HEK293 (cell line): ENCODE measurements at regions not wholly inside any gene's neighbourhood (a gene's known extent, or its start where the extent isn't known, plus 50 kb on each side); places are given as distances from the start of the nearest gene placed in this dataset.
A peak's percentile ranks its signal among the peaks of the same experiment; 100 is the strongest.

Experiments
- GFI1B ChIP-seq: fragments of 450-650 bp; formaldehyde crosslinking; IDR thresholded peaks from 2 replicates; pipeline ENCODE4 v1.5.1; 2016; ENCODE audit warnings: missing biosample characterization, missing genetic modification characterization
- GLI2 ChIP-seq: fragments of 450-650 bp; formaldehyde crosslinking; IDR thresholded peaks from 2 replicates; pipeline ENCODE4; 2017; ENCODE audit warnings: missing biosample characterization, missing genetic modification characterization, low read depth, borderline replicate concordance
- HOXA7 ChIP-seq: sonication (generic); formaldehyde crosslinking; IDR thresholded peaks from 2 replicates; pipeline ENCODE4 v1.8.1; 2022; ENCODE audit warnings: missing genetic modification reagents, borderline replicate concordance
- HOXD13 ChIP-seq: sonication (generic); formaldehyde crosslinking; IDR thresholded peaks from 2 replicates; pipeline ENCODE4 v1.8.0; 2022; ENCODE audit warnings: missing genetic modification reagents, borderline replicate concordance
- KLF7 ChIP-seq: fragments of 450-650 bp; formaldehyde crosslinking; IDR thresholded peaks from 2 replicates; pipeline ENCODE4 v1.5.1; 2016; ENCODE audit warnings: missing biosample characterization, missing genetic modification characterization, borderline replicate concordance
- PRDM1 ChIP-seq: fragments of 450-650 bp; formaldehyde crosslinking; IDR thresholded peaks from 2 replicates; pipeline ENCODE4; 2016; ENCODE audit warnings: missing biosample characterization, missing genetic modification characterization
- PRDM10 ChIP-seq: fragments of 450-650 bp; formaldehyde crosslinking; IDR thresholded peaks from 2 replicates; pipeline ENCODE4 v1.5.1; 2016; ENCODE audit warnings: missing biosample characterization, missing genetic modification characterization
- SP2 ChIP-seq: fragments of 450-650 bp; formaldehyde crosslinking; IDR thresholded peaks from 2 replicates; pipeline ENCODE4 v1.5.1; 2016; ENCODE audit warnings: missing biosample characterization, missing genetic modification characterization
- TSHZ1 ChIP-seq: fragments of 450-650 bp; formaldehyde crosslinking; IDR thresholded peaks from 2 replicates; pipeline ENCODE4 v1.5.1; 2016; ENCODE audit warnings: missing biosample characterization, missing genetic modification characterization, borderline replicate concordance
- ZBTB48 ChIP-seq: fragments of 450-650 bp; formaldehyde crosslinking; IDR thresholded peaks from 2 replicates; pipeline ENCODE4 v1.5.1; 2016; ENCODE audit warnings: missing biosample characterization, missing genetic modification characterization
- ZFP37 ChIP-seq: fragments of 450-650 bp; formaldehyde crosslinking; IDR thresholded peaks from 2 replicates; pipeline ENCODE4 v1.5.1; 2016; ENCODE audit warnings: missing biosample characterization, missing genetic modification characterization
- ZIC2 ChIP-seq: fragments of 450-650 bp; formaldehyde crosslinking; IDR thresholded peaks from 2 replicates; pipeline ENCODE4 v1.5.1; 2016; ENCODE audit warnings: missing biosample characterization, missing genetic modification characterization
- ZNF10 ChIP-seq: fragments of 450-650 bp; formaldehyde crosslinking; IDR thresholded peaks from 2 replicates; pipeline ENCODE4 v1.5.1; 2017; ENCODE audit warnings: missing biosample characterization, missing genetic modification characterization
- ZNF112 ChIP-seq: fragments of 450-650 bp; formaldehyde crosslinking; IDR thresholded peaks from 2 replicates; pipeline ENCODE4 v1.5.0; 2017; ENCODE audit warnings: missing biosample characterization, missing genetic modification characterization
- ZNF266 ChIP-seq: fragments of 450-650 bp; formaldehyde crosslinking; IDR thresholded peaks from 2 replicates; pipeline ENCODE4 v1.5.1; 2016; ENCODE audit warnings: missing biosample characterization, missing genetic modification characterization, low read depth
- ZNF302 ChIP-seq: fragments of 450-650 bp; formaldehyde crosslinking; IDR thresholded peaks from 2 replicates; pipeline ENCODE4 v1.5.1; 2016; ENCODE audit warnings: missing biosample characterization, missing genetic modification characterization, low read depth
- ZNF394 ChIP-seq: fragments of 450-650 bp; formaldehyde crosslinking; IDR thresholded peaks from 2 replicates; pipeline ENCODE4 v1.5.1; 2016; ENCODE audit warnings: missing biosample characterization, missing genetic modification characterization, mild to moderate bottlenecking, moderate library complexity, borderline replicate concordance
- ZNF416 ChIP-seq: fragments of 450-650 bp; formaldehyde crosslinking; IDR thresholded peaks from 2 replicates; pipeline ENCODE4 v1.5.1; 2016; ENCODE audit warnings: missing biosample characterization, missing genetic modification characterization
- ZNF654 ChIP-seq: fragments of 450-650 bp; formaldehyde crosslinking; IDR thresholded peaks from 2 replicates; pipeline ENCODE4 v1.5.1; 2016; ENCODE audit warnings: low read depth, missing biosample characterization, missing genetic modification characterization
- ZNF658 ChIP-seq: fragments of 450-650 bp; formaldehyde crosslinking; IDR thresholded peaks from 2 replicates; pipeline ENCODE4; 2016; ENCODE audit warnings: missing biosample characterization, missing genetic modification characterization
- TF ChIP-seq, protein P1 (sequence below): fragments of 450-650 bp; formaldehyde crosslinking; IDR thresholded peaks from 2 replicates; pipeline ENCODE4 v1.5.1; 2016; ENCODE audit warnings: missing biosample characterization, missing genetic modification characterization
- TF ChIP-seq, protein P2 (sequence below): fragments of 450-650 bp; formaldehyde crosslinking; IDR thresholded peaks from 2 replicates; pipeline ENCODE4 v1.5.1; 2016; ENCODE audit warnings: missing biosample characterization, missing genetic modification characterization
- TF ChIP-seq, protein P3 (sequence below): fragments of 450-650 bp; formaldehyde crosslinking; IDR thresholded peaks from 2 replicates; pipeline ENCODE4 v1.5.1; 2016; ENCODE audit warnings: missing biosample characterization, missing genetic modification characterization
- TF ChIP-seq, protein P4 (sequence below): fragments of 450-650 bp; formaldehyde crosslinking; IDR thresholded peaks from 2 replicates; pipeline ENCODE4 v1.5.1; 2016; ENCODE audit warnings: missing biosample characterization, missing genetic modification characterization

GRCh38 chr3:28950614-28951013 is 330.3 kb upstream of the RBMS3 start (continued):
- TF ChIP-seq PRDM10 (tag by site-specific recombination) (no peak), TSHZ1 (tag by site-specific recombination) (no peak), GLI2 (tag by site-specific recombination) (no peak; the same call in 1 of the 2 replicates), SP2 (tag by site-specific recombination) (no peak), GFI1B (tag by site-specific recombination) (no peak), ZNF112 (tag by site-specific recombination) (no peak), HOXD13 (no peak), HOXA7 (no peak), KLF7 (no peak), ZNF658 (tag by site-specific recombination) (no peak), ZBTB48 (tag by site-specific recombination) (no peak), ZNF394 (tag by site-specific recombination) (peak; percentile 87), ZNF10 (tag by site-specific recombination) (no peak), ZNF266 (no peak), ZIC2 (tag by site-specific recombination) (no peak), ZNF416 (tag by site-specific recombination) (no peak), ZFP37 (no peak), ZNF654 (tag by site-specific recombination) (peak; percentile 27), ZNF302 (no peak), PRDM1 (no peak)
- TF ChIP-seq, protein P1, sequence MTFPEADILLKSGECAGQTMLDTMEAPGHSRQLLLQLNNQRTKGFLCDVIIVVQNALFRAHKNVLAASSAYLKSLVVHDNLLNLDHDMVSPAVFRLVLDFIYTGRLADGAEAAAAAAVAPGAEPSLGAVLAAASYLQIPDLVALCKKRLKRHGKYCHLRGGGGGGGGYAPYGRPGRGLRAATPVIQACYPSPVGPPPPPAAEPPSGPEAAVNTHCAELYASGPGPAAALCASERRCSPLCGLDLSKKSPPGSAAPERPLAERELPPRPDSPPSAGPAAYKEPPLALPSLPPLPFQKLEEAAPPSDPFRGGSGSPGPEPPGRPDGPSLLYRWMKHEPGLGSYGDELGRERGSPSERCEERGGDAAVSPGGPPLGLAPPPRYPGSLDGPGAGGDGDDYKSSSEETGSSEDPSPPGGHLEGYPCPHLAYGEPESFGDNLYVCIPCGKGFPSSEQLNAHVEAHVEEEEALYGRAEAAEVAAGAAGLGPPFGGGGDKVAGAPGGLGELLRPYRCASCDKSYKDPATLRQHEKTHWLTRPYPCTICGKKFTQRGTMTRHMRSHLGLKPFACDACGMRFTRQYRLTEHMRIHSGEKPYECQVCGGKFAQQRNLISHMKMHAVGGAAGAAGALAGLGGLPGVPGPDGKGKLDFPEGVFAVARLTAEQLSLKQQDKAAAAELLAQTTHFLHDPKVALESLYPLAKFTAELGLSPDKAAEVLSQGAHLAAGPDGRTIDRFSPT (tag by site-specific recombination), result no peak
- TF ChIP-seq, protein P2, sequence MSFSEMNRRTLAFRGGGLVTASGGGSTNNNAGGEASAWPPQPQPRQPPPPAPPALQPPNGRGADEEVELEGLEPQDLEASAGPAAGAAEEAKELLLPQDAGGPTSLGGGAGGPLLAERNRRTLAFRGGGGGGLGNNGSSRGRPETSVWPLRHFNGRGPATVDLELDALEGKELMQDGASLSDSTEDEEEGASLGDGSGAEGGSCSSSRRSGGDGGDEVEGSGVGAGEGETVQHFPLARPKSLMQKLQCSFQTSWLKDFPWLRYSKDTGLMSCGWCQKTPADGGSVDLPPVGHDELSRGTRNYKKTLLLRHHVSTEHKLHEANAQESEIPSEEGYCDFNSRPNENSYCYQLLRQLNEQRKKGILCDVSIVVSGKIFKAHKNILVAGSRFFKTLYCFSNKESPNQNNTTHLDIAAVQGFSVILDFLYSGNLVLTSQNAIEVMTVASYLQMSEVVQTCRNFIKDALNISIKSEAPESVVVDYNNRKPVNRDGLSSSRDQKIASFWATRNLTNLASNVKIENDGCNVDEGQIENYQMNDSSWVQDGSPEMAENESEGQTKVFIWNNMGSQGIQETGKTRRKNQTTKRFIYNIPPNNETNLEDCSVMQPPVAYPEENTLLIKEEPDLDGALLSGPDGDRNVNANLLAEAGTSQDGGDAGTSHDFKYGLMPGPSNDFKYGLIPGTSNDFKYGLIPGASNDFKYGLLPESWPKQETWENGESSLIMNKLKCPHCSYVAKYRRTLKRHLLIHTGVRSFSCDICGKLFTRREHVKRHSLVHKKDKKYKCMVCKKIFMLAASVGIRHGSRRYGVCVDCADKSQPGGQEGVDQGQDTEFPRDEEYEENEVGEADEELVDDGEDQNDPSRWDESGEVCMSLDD (tag by site-specific recombination), result no peak
- TF ChIP-seq, protein P3, sequence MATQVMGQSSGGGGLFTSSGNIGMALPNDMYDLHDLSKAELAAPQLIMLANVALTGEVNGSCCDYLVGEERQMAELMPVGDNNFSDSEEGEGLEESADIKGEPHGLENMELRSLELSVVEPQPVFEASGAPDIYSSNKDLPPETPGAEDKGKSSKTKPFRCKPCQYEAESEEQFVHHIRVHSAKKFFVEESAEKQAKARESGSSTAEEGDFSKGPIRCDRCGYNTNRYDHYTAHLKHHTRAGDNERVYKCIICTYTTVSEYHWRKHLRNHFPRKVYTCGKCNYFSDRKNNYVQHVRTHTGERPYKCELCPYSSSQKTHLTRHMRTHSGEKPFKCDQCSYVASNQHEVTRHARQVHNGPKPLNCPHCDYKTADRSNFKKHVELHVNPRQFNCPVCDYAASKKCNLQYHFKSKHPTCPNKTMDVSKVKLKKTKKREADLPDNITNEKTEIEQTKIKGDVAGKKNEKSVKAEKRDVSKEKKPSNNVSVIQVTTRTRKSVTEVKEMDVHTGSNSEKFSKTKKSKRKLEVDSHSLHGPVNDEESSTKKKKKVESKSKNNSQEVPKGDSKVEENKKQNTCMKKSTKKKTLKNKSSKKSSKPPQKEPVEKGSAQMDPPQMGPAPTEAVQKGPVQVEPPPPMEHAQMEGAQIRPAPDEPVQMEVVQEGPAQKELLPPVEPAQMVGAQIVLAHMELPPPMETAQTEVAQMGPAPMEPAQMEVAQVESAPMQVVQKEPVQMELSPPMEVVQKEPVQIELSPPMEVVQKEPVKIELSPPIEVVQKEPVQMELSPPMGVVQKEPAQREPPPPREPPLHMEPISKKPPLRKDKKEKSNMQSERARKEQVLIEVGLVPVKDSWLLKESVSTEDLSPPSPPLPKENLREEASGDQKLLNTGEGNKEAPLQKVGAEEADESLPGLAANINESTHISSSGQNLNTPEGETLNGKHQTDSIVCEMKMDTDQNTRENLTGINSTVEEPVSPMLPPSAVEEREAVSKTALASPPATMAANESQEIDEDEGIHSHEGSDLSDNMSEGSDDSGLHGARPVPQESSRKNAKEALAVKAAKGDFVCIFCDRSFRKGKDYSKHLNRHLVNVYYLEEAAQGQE (tag by site-specific recombination), result 0 out of 2 replicates have a peak, but pooled peaks have one; percentile 29
- TF ChIP-seq, protein P4, sequence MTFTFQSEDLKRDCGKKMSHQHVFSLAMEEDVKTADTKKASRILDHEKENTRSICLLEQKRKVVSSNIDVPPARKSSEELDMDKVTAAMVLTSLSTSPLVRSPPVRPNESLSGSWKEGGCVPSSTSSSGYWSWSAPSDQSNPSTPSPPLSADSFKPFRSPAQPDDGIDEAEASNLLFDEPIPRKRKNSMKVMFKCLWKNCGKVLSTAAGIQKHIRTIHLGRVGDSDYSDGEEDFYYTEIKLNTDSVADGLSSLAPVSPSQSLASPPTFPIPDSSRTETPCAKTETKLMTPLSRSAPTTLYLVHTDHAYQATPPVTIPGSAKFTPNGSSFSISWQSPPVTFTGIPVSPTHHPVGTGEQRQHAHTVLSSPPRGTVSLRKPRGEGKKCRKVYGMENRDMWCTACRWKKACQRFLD (tag by site-specific recombination), result no peak
